NT2/D1 (cell line): ENCODE measurements at regions not wholly inside any gene's neighbourhood (a gene's known extent, or its start where the extent isn't known, plus 50 kb on each side); places are given as distances from the start of the nearest gene placed in this dataset.

Experiments used
- YY1 ChIP-seq: IDR thresholded peaks from 2 replicates; pipeline ENCODE4 v1.6.1; 2011; ENCODE audit not compliant: insufficient read length, insufficient read depth
- ZNF274 ChIP-seq: IDR thresholded peaks from 2 replicates; pipeline ENCODE4 v1.6.1; 2011; ENCODE audit warnings: mild to moderate bottlenecking, low read depth, low read length

GRCh38 chr3:43921056-43921648 lies 230.4 kb downstream of the ABHD5 start:
- TF ChIP-seq ZNF274, result no peak
- TF ChIP-seq YY1, result no peak
